Neural cell (in vitro differentiated cells): ENCODE measurements at regions not wholly inside any gene's neighbourhood (a gene's known extent, or its start where the extent isn't known, plus 50 kb on each side); places are given as distances from the start of the nearest gene placed in this dataset.

ENCODE experiments used
- H2AFZ ChIP-seq: fragments of 200-600, 300-800 bp; sonication (generic), shearing (Covaris generic); 2 replicates; pipeline ENCODE4 v1.6.0; 2014; ENCODE audit warnings: low read depth, mild to moderate bottlenecking, antibody characterized with exemption, low read length, moderate library complexity
- H3F3A ChIP-seq: fragments of 200-600 bp; shearing (Covaris generic); 2 replicates; pipeline ENCODE4 v1.6.1; 2016; ENCODE audit warnings: mild to moderate bottlenecking, moderate library complexity, mixed read lengths, antibody characterized with exemption, low read length; ENCODE audit not compliant: insufficient read depth, poor library complexity, severe bottlenecking
- H3K27ac ChIP-seq: fragments of 200-600, 300-800 bp; sonication (generic), shearing (Covaris generic); 2 replicates; pipeline ENCODE4 v1.5.1; 2014; ENCODE audit warnings: mild to moderate bottlenecking, low read length, moderate library complexity
- H3K27me3 ChIP-seq: fragments of 300-800, 200-600 bp; sonication (generic), shearing (Covaris generic); 2 replicates; pipeline ENCODE4 v1.6.0; 2014; ENCODE audit warnings: mild to moderate bottlenecking, low read depth, low read length, moderate library complexity; ENCODE audit not compliant: insufficient read depth
- H3K36me3 ChIP-seq: fragments of 300-800, 200-600 bp; sonication (generic), shearing (Covaris generic); 2 replicates; pipeline ENCODE4 v1.5.1; 2014; ENCODE audit warnings: mild to moderate bottlenecking, antibody characterized with exemption, low read length, moderate library complexity; ENCODE audit not compliant: insufficient read depth
- H3K4me2 ChIP-seq: fragments of 300-800, 200-600 bp; sonication (generic), shearing (Covaris generic); 2 replicates; pipeline ENCODE4 v1.6.0; 2014; ENCODE audit warnings: mild to moderate bottlenecking, low read length
- H3K4me3 ChIP-seq: fragments of 300-800, 200-600 bp; sonication (generic), shearing (Covaris generic); 2 replicates; pipeline ENCODE4 v1.5.1; 2014; ENCODE audit warnings: mild to moderate bottlenecking, low read length, moderate library complexity
- H3K79me2 ChIP-seq: fragments of 200-600 bp; shearing (Covaris generic); replicated peaks from 2 replicates; pipeline ENCODE4 v1.6.0; 2014; ENCODE audit warnings: mild to moderate bottlenecking, low read length, moderate library complexity; ENCODE audit not compliant: insufficient read depth
- H3K9ac ChIP-seq: fragments of 300-800, 200-600 bp; sonication (generic), shearing (Covaris generic); 2 replicates; pipeline ENCODE4 v1.6.1; 2016; ENCODE audit warnings: mild to moderate bottlenecking, low read length, mixed read lengths
- H3K9me2 ChIP-seq: fragments of 200-600 bp; shearing (Covaris generic); 2 replicates; pipeline ENCODE4 v1.6.1; 2016; ENCODE audit warnings: mild to moderate bottlenecking, low read length, mixed read lengths; ENCODE audit not compliant: insufficient read depth
- H3K9me3 ChIP-seq: fragments of 200-600, 300-800 bp; sonication (generic), shearing (Covaris generic); 2 replicates; pipeline ENCODE4 v1.6.1; 2016; ENCODE audit warnings: mild to moderate bottlenecking, mixed run types, low read length, moderate library complexity, mixed read lengths
- H4K20me1 ChIP-seq: fragments of 200-600 bp; shearing (Covaris generic); 2 replicates; pipeline ENCODE4 v1.6.1; 2016; ENCODE audit warnings: mild to moderate bottlenecking, mixed run types; ENCODE audit not compliant: insufficient read depth
- CTCF ChIP-seq: fragments of 450-650 bp; IDR thresholded peaks from 2 replicates; pipeline ENCODE4 v1.5.1; 2014; ENCODE audit warnings: antibody characterized with exemption, mild to moderate bottlenecking, moderate library complexity; ENCODE audit not compliant: poor library complexity, severe bottlenecking
- EP300 ChIP-seq: fragments of 450-650 bp; conservative IDR thresholded peaks from 2 replicates; pipeline ENCODE4 v1.6.1; 2014; ENCODE audit warnings: antibody characterized with exemption, mild to moderate bottlenecking, moderate library complexity; ENCODE audit not compliant: poor library complexity, severe bottlenecking
- EZH2 ChIP-seq: fragments of 200-600, 300-800 bp; shearing (Covaris generic), sonication (generic); IDR thresholded peaks from 2 replicates; pipeline ENCODE4 v1.6.1; 2014; ENCODE audit warnings: antibody characterized with exemption, low read length, borderline replicate concordance, mild to moderate bottlenecking; ENCODE audit not compliant: insufficient read depth, poor library complexity, severe bottlenecking
- MXI1 ChIP-seq: fragments of 450-650 bp; conservative IDR thresholded peaks from 2 replicates; pipeline ENCODE4 v1.6.1; 2014; ENCODE audit warnings: antibody characterized with exemption, mild to moderate bottlenecking; ENCODE audit not compliant: poor library complexity, severe bottlenecking
- POLR2AphosphoS5 ChIP-seq: IDR thresholded peaks from 2 replicates; pipeline ENCODE4 v1.6.1; 2012
- RAD21 ChIP-seq: fragments of 450-650 bp; conservative IDR thresholded peaks from 2 replicates; pipeline ENCODE4 v1.6.1; 2014; ENCODE audit warnings: antibody characterized with exemption, mild to moderate bottlenecking, moderate library complexity
- REST ChIP-seq: IDR thresholded peaks from 2 replicates; pipeline ENCODE4 v1.6.1; 2012; ENCODE audit warnings: borderline replicate concordance
- SMC3 ChIP-seq: fragments of 450-650 bp; conservative IDR thresholded peaks from 2 replicates; pipeline ENCODE4 v1.6.1; 2014; ENCODE audit warnings: antibody characterized with exemption, mild to moderate bottlenecking, moderate library complexity; ENCODE audit not compliant: poor library complexity
- TAF1 ChIP-seq: IDR thresholded peaks from 2 replicates; pipeline ENCODE4 v1.6.1; 2012; ENCODE audit warnings: low read depth

- H4K20me1 ChIP-seq, result no peaks in the 10 kb centered on the region
- no peak overlapping the region for H3K9ac ChIP-seq
- H3F3A ChIP-seq, result no peaks in the 10 kb centered on the region
- no peaks in the 10 kb centered on the region for H3K79me2 ChIP-seq
- TF ChIP-seq TAF1, result no peak
- no peak for TF ChIP-seq MXI1
- TF ChIP-seq RAD21, result no peak
- TF ChIP-seq POLR2AphosphoS5, result no peak
- TF ChIP-seq EP300, result no peak
- TF ChIP-seq CTCF, result no peak
- no peak for TF ChIP-seq SMC3
- no peak for TF ChIP-seq EZH2
- no peak for TF ChIP-seq REST
- H3K4me3 ChIP-seq, result no peak overlapping the region
- H3K27ac ChIP-seq, result no peak overlapping the region
- H3K36me3 ChIP-seq, result no peaks in the 10 kb centered on the region
- H3K27me3 ChIP-seq, result no peaks in the 10 kb centered on the region
- no peaks in the 10 kb centered on the region for H3K9me2 ChIP-seq
- no peaks in the 10 kb centered on the region for H3K9me3 ChIP-seq
- no peak overlapping the region for H2AFZ ChIP-seq
- no peak overlapping the region for H3K4me2 ChIP-seq
Observed at GRCh38 chr3:77967621-77968020, 927.7 kb downstream of the ROBO2 start.

- Histone ChIP-seq H3K36me3 (no peaks in the 10 kb centered on the region), H3K9ac (no peak overlapping the region), H3K27me3 (no peaks in the 10 kb centered on the region), H2AFZ (no peak overlapping the region), H3K4me2 (no peak overlapping the region), H3K9me3 (no peaks in the 10 kb centered on the region), H3K27ac (no peak overlapping the region), H3K79me2 (no peaks in the 10 kb centered on the region), H4K20me1 (no peaks in the 10 kb centered on the region), H3K4me3 (no peak overlapping the region), H3F3A (no peaks in the 10 kb centered on the region), H3K9me2 (no peaks in the 10 kb centered on the region)
- TF ChIP-seq EZH2, result no peak
- TF ChIP-seq TAF1, result no peak
- TF ChIP-seq REST, result no peak
- no peak for TF ChIP-seq MXI1
- TF ChIP-seq EP300, result no peak
- no peak for TF ChIP-seq POLR2AphosphoS5
- TF ChIP-seq SMC3, result no peak
- TF ChIP-seq CTCF, result no peak
- TF ChIP-seq RAD21, result no peak
Observed at GRCh38 chr3:77976079-77976478, 936.2 kb downstream of the ROBO2 start.
